RWPE2 (cell line): ENCODE measurements at regions not wholly inside any gene's neighbourhood (a gene's known extent, or its start where the extent isn't known, plus 50 kb on each side); places are given as distances from the start of the nearest gene placed in this dataset.

ENCODE experiments used
- ATAC-seq: fragments of 200-7000 bp; cut with Tn5 transposase; 3 replicates; pipeline ENCODE4 v1.9.1; 2021; ENCODE audit warnings: low read depth
- DNase-seq: peaks from one replicate; pipeline ENCODE4 v3.0.0-alpha.2; 2020; ENCODE audit warnings: low spot score
- H3K27ac ChIP-seq: fragments of 450-650 bp; 2 replicates; pipeline ENCODE4 v1.5.1; 2017; ENCODE audit warnings: mild to moderate bottlenecking; ENCODE audit not compliant: poor library complexity, severe bottlenecking
- H3K27me3 ChIP-seq: fragments of 250-450 bp; sonication (Bioruptor Pico); 2 replicates; pipeline ENCODE4 v1.5.1; 2021; ENCODE audit warnings: mild to moderate bottlenecking, moderate library complexity; ENCODE audit not compliant: insufficient read depth, poor library complexity, severe bottlenecking
- H3K36me3 ChIP-seq: fragments of 250-450 bp; sonication (Bioruptor Pico); 2 replicates; pipeline ENCODE4 v1.5.1; 2020; ENCODE audit warnings: low read depth, mild to moderate bottlenecking, moderate library complexity
- H3K4me1 ChIP-seq: fragments of 250-450 bp; sonication (Bioruptor Pico); 2 replicates; pipeline ENCODE4 v1.5.1; 2021; ENCODE audit warnings: mild to moderate bottlenecking, moderate library complexity; ENCODE audit not compliant: insufficient read depth, poor library complexity, severe bottlenecking
- H3K4me3 ChIP-seq: fragments of 250-450 bp; sonication (Bioruptor Pico); 2 replicates; pipeline ENCODE4 v1.5.1; 2021; ENCODE audit warnings: mild to moderate bottlenecking, moderate library complexity; ENCODE audit not compliant: severe bottlenecking
- H3K9me3 ChIP-seq: fragments of 250-450 bp; sonication (Bioruptor Pico); 2 replicates; pipeline ENCODE4 v1.5.1; 2021; ENCODE audit warnings: mild to moderate bottlenecking, moderate library complexity; ENCODE audit not compliant: severe bottlenecking
- CTCF ChIP-seq: fragments of 450-650 bp; IDR thresholded peaks from one replicate; pipeline ENCODE4 v1.5.1; 2017; ENCODE audit warnings: mild to moderate bottlenecking, moderate library complexity; ENCODE audit not compliant: poor library complexity, severe bottlenecking

- no peaks in the 10 kb centered on the region for H3K36me3 ChIP-seq
- no peak overlapping the region for H3K4me3 ChIP-seq
- no peaks in the 10 kb centered on the region for H3K9me3 ChIP-seq
- H3K27me3 ChIP-seq, result no peaks in the 10 kb centered on the region
- no peak for TF ChIP-seq CTCF
- no peaks in the 10 kb centered on the region for H3K4me1 ChIP-seq
- H3K27ac ChIP-seq, result no peak overlapping the region
- no peak for ATAC-seq
- DNase-seq, result no peak
Observed at GRCh38 chr1:203422116-203422515, 53.5 kb upstream of the PRELP start.

- Histone ChIP-seq H3K36me3 (no peaks in the 10 kb centered on the region), H3K4me1 (no peaks in the 10 kb centered on the region), H3K9me3 (no peaks in the 10 kb centered on the region), H3K27me3 (no peaks in the 10 kb centered on the region), H3K27ac (no peak overlapping the region), H3K4me3 (no peak overlapping the region)
- ATAC-seq, result no peak
- no peak for TF ChIP-seq CTCF
- no peak for DNase-seq
Observed at GRCh38 chr1:203422656-203423055, 53.0 kb upstream of the PRELP start.

GRCh38 chr1:203424285-203424684 is 51.3 kb upstream of the PRELP start:
- DNase-seq, result no peak
- no peak for TF ChIP-seq CTCF

GRCh38 chr1:203424861-203425662 is 50.5 kb upstream of the PRELP start:
- Histone ChIP-seq H3K27ac (no peak overlapping the region), H3K4me1 (no peaks in the 10 kb centered on the region), H3K27me3 (peaks cover 6% of the 10 kb centered on the region), H3K4me3 (no peak overlapping the region), H3K36me3 (no peaks in the 10 kb centered on the region), H3K9me3 (no peaks in the 10 kb centered on the region)
- ATAC-seq, result peak; percentile 23; the same call in 2 of the 3 replicates
- DNase-seq, result no peak
- no peak for TF ChIP-seq CTCF

More at GRCh38 chr1:203424285-203424684, 51.3 kb upstream of the PRELP start:
- Histone ChIP-seq H3K27ac (no peak overlapping the region), H3K36me3 (no peaks in the 10 kb centered on the region), H3K27me3 (peaks cover 6% of the 10 kb centered on the region), H3K4me1 (no peaks in the 10 kb centered on the region), H3K4me3 (no peak overlapping the region), H3K9me3 (no peaks in the 10 kb centered on the region)
- ATAC-seq, result no peak

- peak; percentile 71 for ATAC-seq
- no peak overlapping the region for H3K27ac ChIP-seq
- TF ChIP-seq CTCF, result no peak
- no peaks in the 10 kb centered on the region for H3K4me1 ChIP-seq
- H3K9me3 ChIP-seq, result no peaks in the 10 kb centered on the region
- no peak overlapping the region for H3K4me3 ChIP-seq
- peaks cover 6% of the 10 kb centered on the region for H3K27me3 ChIP-seq
- no peak for DNase-seq
- H3K36me3 ChIP-seq, result no peaks in the 10 kb centered on the region
Observed at GRCh38 chr1:203425663-203425975, 50.0 kb upstream of the PRELP start.
